Cardiac muscle cell (in vitro differentiated cells and primary cell): ENCODE measurements at regions not wholly inside any gene's neighbourhood (a gene's known extent, or its start where the extent isn't known, plus 50 kb on each side); places are given as distances from the start of the nearest gene placed in this dataset.
"Not testable (repeated sequence)": the region's sequence is repeated elsewhere in the genome, so short reads cannot be mapped to it uniquely, and the experiment has no call there.

Source experiments
- DNase-seq, 2 donors: peaks; one replicate each; pipeline versions ENCODE4 v3.0.0 to v3.0.0-alpha.2; 2010 to 2017; ENCODE audit warnings: low read depth in 1 of 2, low spot score in 1 of 2
- H3K27ac ChIP-seq: fragments of 200-600 bp; sonication (generic); 2 replicates; pipeline ENCODE4 v1.5.1; 2016
- H3K27me3 ChIP-seq: fragments of 200-600 bp; sonication (generic); 2 replicates; pipeline ENCODE4 v1.6.0; 2016; ENCODE audit warnings: control low read depth
- H3K36me3 ChIP-seq: fragments of 200-600 bp; sonication (generic); 2 replicates; pipeline ENCODE4 v1.5.1; 2016; ENCODE audit warnings: control low read depth
- H3K4me1 ChIP-seq: fragments of 200-600 bp; sonication (generic); 2 replicates; pipeline ENCODE4 v1.8.1; 2017; ENCODE audit warnings: low read depth, mild to moderate bottlenecking, mixed run types
- H3K4me3 ChIP-seq: fragments of 200-600 bp; sonication (generic); 2 replicates; pipeline ENCODE4 v1.5.1; 2016; ENCODE audit warnings: mild to moderate bottlenecking
- H3K9me3 ChIP-seq: fragments of 200-600 bp; sonication (generic); 2 replicates; pipeline ENCODE4 v1.5.1; 2017; ENCODE audit warnings: low read depth, mild to moderate bottlenecking, control low read depth
- TF ChIP-seq, protein P1 (sequence below): IDR thresholded peaks from 2 replicates; pipeline ENCODE4 v1.5.1; 2012; ENCODE audit warnings: low read depth, mild to moderate bottlenecking, low read length

GRCh38 chr12:59375633-59376032, 220.2 kb upstream of the SLC16A7 start:
- no peaks in the 10 kb centered on the region for H3K27me3 ChIP-seq
- no peak overlapping the region for H3K27ac ChIP-seq
- H3K36me3 ChIP-seq, result no peaks in the 10 kb centered on the region
- H3K4me3 ChIP-seq, result no peak overlapping the region
- H3K9me3 ChIP-seq, result no peaks in the 10 kb centered on the region
- H3K4me1 ChIP-seq, result no peaks in the 10 kb centered on the region
- TF ChIP-seq, protein P1, sequence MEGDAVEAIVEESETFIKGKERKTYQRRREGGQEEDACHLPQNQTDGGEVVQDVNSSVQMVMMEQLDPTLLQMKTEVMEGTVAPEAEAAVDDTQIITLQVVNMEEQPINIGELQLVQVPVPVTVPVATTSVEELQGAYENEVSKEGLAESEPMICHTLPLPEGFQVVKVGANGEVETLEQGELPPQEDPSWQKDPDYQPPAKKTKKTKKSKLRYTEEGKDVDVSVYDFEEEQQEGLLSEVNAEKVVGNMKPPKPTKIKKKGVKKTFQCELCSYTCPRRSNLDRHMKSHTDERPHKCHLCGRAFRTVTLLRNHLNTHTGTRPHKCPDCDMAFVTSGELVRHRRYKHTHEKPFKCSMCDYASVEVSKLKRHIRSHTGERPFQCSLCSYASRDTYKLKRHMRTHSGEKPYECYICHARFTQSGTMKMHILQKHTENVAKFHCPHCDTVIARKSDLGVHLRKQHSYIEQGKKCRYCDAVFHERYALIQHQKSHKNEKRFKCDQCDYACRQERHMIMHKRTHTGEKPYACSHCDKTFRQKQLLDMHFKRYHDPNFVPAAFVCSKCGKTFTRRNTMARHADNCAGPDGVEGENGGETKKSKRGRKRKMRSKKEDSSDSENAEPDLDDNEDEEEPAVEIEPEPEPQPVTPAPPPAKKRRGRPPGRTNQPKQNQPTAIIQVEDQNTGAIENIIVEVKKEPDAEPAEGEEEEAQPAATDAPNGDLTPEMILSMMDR, result no peak
- peak in 1 of 2 donors; percentile 5 for DNase-seq

DNA sequence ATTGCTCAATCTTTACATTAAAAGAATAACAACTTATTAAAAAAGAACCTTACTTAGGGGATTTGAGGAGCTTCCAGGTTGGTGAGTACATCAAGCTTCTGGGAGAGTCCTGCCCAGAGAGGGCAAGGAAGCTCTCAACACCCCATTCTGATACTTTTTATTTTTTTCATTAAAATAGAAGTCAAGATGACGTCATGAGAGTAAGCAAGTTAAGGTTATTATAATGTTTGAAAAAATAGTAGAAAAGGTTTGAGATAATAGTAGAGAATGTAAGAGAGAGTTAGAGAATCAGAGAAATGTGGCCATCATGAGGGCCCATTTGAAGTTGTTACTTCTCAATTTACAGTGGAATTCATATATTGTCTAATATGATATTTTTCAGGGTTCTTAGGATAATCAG, 221.0 kb upstream of the SLC16A7 start:
- Histone ChIP-seq H3K9me3 (no peaks in the 10 kb centered on the region), H3K36me3 (no peaks in the 10 kb centered on the region), H3K4me3 (no peak overlapping the region), H3K27me3 (no peaks in the 10 kb centered on the region), H3K4me1 (no peaks in the 10 kb centered on the region), H3K27ac (no peak overlapping the region)
- no peak for DNase-seq
- TF ChIP-seq, protein P1, result no peak

DNA sequence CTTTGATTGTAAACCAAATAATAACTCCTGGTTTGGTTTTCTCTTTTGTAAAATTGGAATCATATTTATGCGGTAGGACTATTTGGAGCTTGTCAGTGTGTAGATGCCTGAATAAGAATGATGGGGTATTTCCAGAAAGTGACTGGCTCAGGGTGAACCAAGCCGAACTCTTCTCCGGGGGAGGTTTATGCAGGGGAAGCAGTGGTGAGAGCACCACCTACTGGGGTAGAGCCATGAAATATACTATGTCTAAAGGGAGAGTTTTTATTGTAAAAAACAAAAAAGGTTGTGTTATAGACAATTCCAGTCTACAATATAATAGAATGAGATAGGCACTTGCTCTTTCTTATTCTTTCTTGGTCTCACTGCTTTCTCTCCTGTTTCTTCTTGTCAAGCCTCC, 222.9 kb upstream of the SLC16A7 start:
- Histone ChIP-seq H3K9me3 (no peaks in the 10 kb centered on the region), H3K4me1 (peaks cover 14% of the 10 kb centered on the region), H3K4me3 (no peak overlapping the region), H3K27me3 (no peaks in the 10 kb centered on the region), H3K27ac (no peak overlapping the region), H3K36me3 (no peaks in the 10 kb centered on the region)
- peak in 1 of 2 donors; percentile 8 for DNase-seq
- TF ChIP-seq, protein P1, result peak; percentile 13

DNA sequence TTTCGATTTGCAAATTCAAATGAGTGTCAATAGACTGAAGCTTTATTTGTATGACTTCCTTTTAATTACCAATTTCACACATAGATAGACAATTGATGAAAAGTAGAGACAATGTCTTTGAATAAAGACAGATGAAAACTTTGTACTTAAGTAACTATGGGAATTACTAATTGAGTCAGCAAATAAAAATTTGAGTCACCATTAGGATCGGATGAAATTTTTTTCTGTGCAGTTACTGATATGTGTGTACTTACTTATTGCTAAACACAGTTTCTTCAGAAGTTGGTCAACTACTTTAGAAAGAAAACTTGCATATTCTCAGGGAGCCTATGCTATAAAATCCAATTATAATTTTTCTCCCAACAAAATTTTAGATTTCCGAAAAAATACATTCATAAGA, 224.9 kb upstream of the SLC16A7 start:
- no peaks in the 10 kb centered on the region for H3K36me3 ChIP-seq
- no peaks in the 10 kb centered on the region for H3K27me3 ChIP-seq
- TF ChIP-seq, protein P1, result no peak
- no peak for DNase-seq
- H3K27ac ChIP-seq, result no peak overlapping the region
- no peaks in the 10 kb centered on the region for H3K9me3 ChIP-seq
- H3K4me1 ChIP-seq, result peaks cover 17% of the 10 kb centered on the region
- H3K4me3 ChIP-seq, result no peak overlapping the region

DNA sequence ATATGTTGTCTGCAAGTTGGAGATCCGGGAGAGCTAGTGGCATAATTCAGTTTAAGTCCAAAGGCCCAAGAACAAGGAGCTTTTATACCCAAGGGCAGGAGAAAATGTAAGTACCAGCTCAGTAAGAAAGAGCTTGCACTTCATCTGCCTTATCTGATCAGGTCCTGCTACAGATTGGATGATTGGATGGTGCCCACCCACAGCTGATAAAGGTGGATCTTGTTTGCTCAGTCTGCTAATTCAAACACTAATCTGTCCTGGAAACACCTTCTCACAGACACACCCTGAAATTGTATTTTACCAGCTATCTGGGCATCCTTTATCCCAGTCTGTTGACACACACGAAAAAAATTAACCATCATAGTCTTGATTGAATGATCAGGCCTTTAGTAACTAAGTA, 230.7 kb upstream of the SLC16A7 start:
- DNase-seq, result no peak
- TF ChIP-seq, protein P1, result no peak
- no peak overlapping the region for H3K4me3 ChIP-seq
- peaks cover 17% of the 10 kb centered on the region for H3K4me1 ChIP-seq
- no peak overlapping the region for H3K27ac ChIP-seq
- H3K36me3 ChIP-seq, result no peaks in the 10 kb centered on the region
- no peaks in the 10 kb centered on the region for H3K27me3 ChIP-seq
- H3K9me3 ChIP-seq, result no peaks in the 10 kb centered on the region

- Histone ChIP-seq H3K36me3 (no peaks in the 10 kb centered on the region), H3K27me3 (no peaks in the 10 kb centered on the region), H3K4me1 (peaks cover 9% of the 10 kb centered on the region), H3K9me3 (no peaks in the 10 kb centered on the region), H3K4me3 (no peak overlapping the region), H3K27ac (no peak overlapping the region)
- TF ChIP-seq, protein P1, result no peak
- DNase-seq, result peak in 1 of 2 donors; percentile 5
These were observed 238.0 kb upstream of the SLC16A7 start for GRCh38 chr12:59357811-59358210.

- not testable (repeated sequence) for H3K9me3 ChIP-seq, H3K27ac ChIP-seq, H3K4me3 ChIP-seq, H3K4me1 ChIP-seq, DNase-seq, H3K27me3 ChIP-seq, H3K36me3 ChIP-seq
These were observed 249.6 kb upstream of the SLC16A7 start for GRCh38 chr12:59346248-59346647.
